ENCODE measurements at regions not wholly inside any gene's neighbourhood (a gene's known extent, or its start where the extent isn't known, plus 50 kb on each side); places are given as distances from the start of the nearest gene placed in this dataset.

GRCh38 chr1:8217011-8217711 is 100.8 kb upstream of the SLC45A1 start:
- TF ChIP-seq CTCF (conservative IDR thresholded peaks at IDR 0.05) (no peak), ZFX (IDR thresholded peaks at IDR 0.05) (no peak)
